GM12878 (cell line): ENCODE measurements at regions not wholly inside any gene's neighbourhood (a gene's known extent, or its start where the extent isn't known, plus 50 kb on each side); places are given as distances from the start of the nearest gene placed in this dataset.

ENCODE experiments used
- ATAC-seq: fragments of 200-7000 bp; cut with Tn5 transposase; 3 replicates; pipeline ENCODE4 v1.9.1; 2020; ENCODE audit warnings: mild to moderate bottlenecking, moderate library complexity
- BruUV-seq: library from RNA; stranded (reverse); fragments of 400-500 nt; replicated peaks from 2 replicates; lab custom pipeline; 2021; lab: Mats Ljungman, UMichigan
- CTCF ChIA-PET: fragments of 300-600 bp; sonication (Branson Sonifier 250); formaldehyde crosslinking; extraction: SDS; loops from one replicate; lab custom pipeline; 2021; ENCODE audit warnings: inconsistent platforms; lab: Yijun Ruan, JAX
- POLR2A ChIA-PET: fragments of 350-600 bp; formaldehyde crosslinking; extraction: SDS; loops from one replicate; lab custom pipeline; 2021; ENCODE audit warnings: inconsistent platforms; lab: Charles Lee
- RAD21 ChIA-PET: fragments of 300-600 bp; sonication (Branson Sonifier 250); formaldehyde crosslinking; loops from one replicate; lab custom pipeline; 2023; ENCODE audit warnings: antibody characterized with exemption; ENCODE audit not compliant: unreplicated experiment; lab: Charles Lee
- SMC1A ChIA-PET: fragments of 300-600 bp; sonication (Branson Sonifier 250); formaldehyde crosslinking; loops from one replicate; lab custom pipeline; 2023; ENCODE audit not compliant: unreplicated experiment, uncharacterized antibody; lab: Charles Lee
- DNase-seq: peaks from one replicate; pipeline ENCODE4 v3.0.0-alpha.2; 2011; ENCODE audit warnings: low read depth, low spot score
- FAIRE-seq: peaks from 3 replicates; lab custom pipeline; 2011; peaks lifted over from hg19 to GRCh38; lab: Jason Lieb, UNC
- H2AFZ ChIP-seq: 2 replicates; pipeline ENCODE4 v1.6.0; 2011; ENCODE audit warnings: low read depth, low read length, control low read depth; ENCODE audit not compliant: control insufficient read depth
- H3K27ac ChIP-seq: 2 replicates; pipeline ENCODE4 v1.5.1; 2011; ENCODE audit warnings: control low read depth; ENCODE audit not compliant: control insufficient read depth, insufficient read depth
- H3K27me3 ChIP-seq, 2 experiments: replicated peaks in 1 of 2; 2 replicates each; pipeline versions ENCODE4 v1.6.0 to v1.6.1; 2011; ENCODE audit warnings: low read length in 1 of 2; ENCODE audit not compliant: control insufficient read depth in 2 of 2, insufficient read depth in 2 of 2
- H3K36me3 ChIP-seq, 2 experiments: 2 replicates each; pipeline ENCODE4 v1.5.1; 2011; ENCODE audit warnings: low read length in 1 of 2; ENCODE audit not compliant: control insufficient read depth in 2 of 2, insufficient read depth in 2 of 2
- H3K4me1 ChIP-seq: 2 replicates; pipeline ENCODE4 v1.6.1; 2011; ENCODE audit warnings: mild to moderate bottlenecking, low read length, moderate library complexity, mixed read lengths; ENCODE audit not compliant: control insufficient read depth, insufficient read depth
- H3K4me2 ChIP-seq: 2 replicates; pipeline ENCODE4 v1.6.0; 2011; ENCODE audit warnings: control low read depth; ENCODE audit not compliant: control insufficient read depth, insufficient read depth
- H3K4me3 ChIP-seq: fragments of 200-600 bp; sonication (generic); 2 replicates; pipeline ENCODE4 v1.5.1; 2016
- H3K79me2 ChIP-seq: 2 replicates; pipeline ENCODE4 v1.6.0; 2011; ENCODE audit warnings: low read length; ENCODE audit not compliant: control insufficient read depth, insufficient read depth
- H3K9ac ChIP-seq: 2 replicates; pipeline ENCODE4 v1.8.0; 2011; ENCODE audit warnings: low read length, control low read depth, mixed read lengths; ENCODE audit not compliant: control insufficient read depth, insufficient read depth
- H3K9me3 ChIP-seq: replicated peaks from 3 replicates; pipeline ENCODE4 v1.5.1; 2011; ENCODE audit warnings: mild to moderate bottlenecking, low read length; ENCODE audit not compliant: control insufficient read depth, insufficient read depth
- H4K20me1 ChIP-seq: 2 replicates; pipeline ENCODE4 v1.6.0; 2011; ENCODE audit not compliant: control insufficient read depth, insufficient read depth
- EGR1 ChIP-seq, 2 experiments: IDR thresholded peaks; 1 replicate in 1 of 2; 2 replicates in 1 of 2; pipeline ENCODE4 v1.6.1; 2011 to 2012; ENCODE audit warnings: low read depth in 2 of 2, low read length in 2 of 2, borderline replicate concordance in 1 of 2, mild to moderate bottlenecking in 1 of 2, moderate library complexity in 1 of 2
- EZH2 ChIP-seq: IDR thresholded peaks from 2 replicates; pipeline ENCODE4 v1.6.1; 2012; ENCODE audit warnings: low read depth, mild to moderate bottlenecking, control low read depth, inconsistent platforms, low read length, borderline replicate concordance; ENCODE audit not compliant: control insufficient read depth
- HCFC1 ChIP-seq: fragments of 150-350 bp; IDR thresholded peaks from 2 replicates; pipeline ENCODE4 v1.6.1; 2014; ENCODE audit warnings: low read length
- IKZF1 ChIP-seq: fragments of 450-650 bp; conservative IDR thresholded peaks from 2 replicates; pipeline ENCODE4 v1.6.1; 2017; ENCODE audit warnings: antibody characterized with exemption, mild to moderate bottlenecking
- PAX8 ChIP-seq: fragments of 450-650 bp; IDR thresholded peaks from 2 replicates; pipeline ENCODE4 v1.6.1; 2017; ENCODE audit warnings: mild to moderate bottlenecking, moderate library complexity
- PML ChIP-seq: IDR thresholded peaks from 2 replicates; pipeline ENCODE4 v1.6.1; 2012; ENCODE audit warnings: low read length, inconsistent platforms
- RFX5 ChIP-seq: IDR thresholded peaks from 2 replicates; pipeline ENCODE4 v1.6.1; 2011; ENCODE audit warnings: low read depth, low read length, improper control_type of control experiment
- SMC3 ChIP-seq: IDR thresholded peaks from 2 replicates; pipeline ENCODE4 v1.6.1; 2011; ENCODE audit warnings: low read length, improper control_type of control experiment, borderline replicate concordance
- SREBF1 ChIP-seq: IDR thresholded peaks from 2 replicates; pipeline ENCODE4 v1.6.1; 2012; ENCODE audit warnings: mild to moderate bottlenecking, low read length
- STAT3 ChIP-seq: IDR thresholded peaks from 2 replicates; pipeline ENCODE4 v1.6.1; 2011; ENCODE audit warnings: low read depth, low read length, improper control_type of control experiment
- TARDBP ChIP-seq: IDR thresholded peaks from 2 replicates; pipeline ENCODE4 v1.6.1; 2016; ENCODE audit warnings: borderline replicate concordance
- TCF3 ChIP-seq: IDR thresholded peaks from 2 replicates; pipeline ENCODE4 v1.6.1; 2012; ENCODE audit warnings: low read depth, mild to moderate bottlenecking, low read length, borderline replicate concordance; ENCODE audit not compliant: insufficient read depth
- YY1 ChIP-seq: IDR thresholded peaks from 2 replicates; pipeline ENCODE4 v1.6.1; 2011; ENCODE audit warnings: low read depth, mild to moderate bottlenecking, low read length
- ZNF687 ChIP-seq: fragments of 450-650 bp; IDR thresholded peaks from 2 replicates; pipeline ENCODE4 v1.6.1; 2017; ENCODE audit warnings: mild to moderate bottlenecking, moderate library complexity
- WGBS: methylation state at CpG from one replicate; pipeline ENCODE4 v1.1.6; 2016; ENCODE audit warnings: low lambda C conversion rate; ENCODE audit not compliant: insufficient replicate concordance, insufficient coverage; ENCODE audit errors: missing lambda C conversion rate; 5-methylcytosine and 5-hydroxymethylcytosine counted together
- in situ Hi-C: fragments of 300-500 bp; cut with MboI; formaldehyde crosslinking; loops from 9 replicates; pipeline ENCODE4 v1.14.3; 2018; ENCODE audit warnings: mixed read lengths
- intact Hi-C: fragments of 100-400 bp; cut with micrococcal nuclease; formaldehyde crosslinking; loops from one replicate; pipeline ENCODE4 v1.14.2; 2022; ENCODE audit not compliant: unreplicated experiment
- TF ChIP-seq, protein P1 (sequence below): fragments of 450-650 bp; IDR thresholded peaks from 2 replicates; pipeline ENCODE4 v1.6.1; 2014; ENCODE audit warnings: mild to moderate bottlenecking
- TF ChIP-seq, protein P2 (sequence below): fragments of 450-650 bp; IDR thresholded peaks from 2 replicates; pipeline ENCODE4 v1.6.1; 2017; ENCODE audit warnings: low read depth, mild to moderate bottlenecking, moderate library complexity

DNA sequence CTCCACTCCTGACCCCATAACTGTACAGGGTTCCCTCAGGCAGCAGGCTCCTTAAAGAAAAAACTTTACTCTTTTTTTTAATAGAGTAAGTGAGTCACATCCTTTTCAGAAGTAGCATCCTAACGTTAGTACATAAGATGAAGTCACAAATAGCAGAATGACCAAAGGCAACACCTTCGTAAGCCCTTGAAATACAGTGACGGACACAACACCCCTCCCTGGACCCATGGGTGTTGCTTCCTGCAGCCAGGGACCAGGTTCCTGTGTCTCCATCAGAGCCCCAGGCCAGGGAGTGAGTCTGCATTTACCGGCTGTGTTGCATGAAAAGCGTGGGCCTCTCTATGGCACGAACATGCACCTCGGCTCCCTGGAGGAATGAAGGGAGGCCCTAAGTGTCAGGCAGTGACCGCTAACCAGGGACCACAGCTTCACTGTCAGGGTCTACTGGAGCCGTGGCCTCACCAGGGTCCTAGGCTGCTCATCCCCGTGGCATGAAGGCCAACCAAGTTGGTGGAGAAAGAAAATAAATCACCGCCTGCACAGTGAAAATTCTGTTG lies 340.0 kb upstream of the SFSWAP start:
- DNase-seq: no peak
- Histone ChIP-seq H2AFZ (no peak overlapping the region), H3K36me3 (no peaks in the 10 kb centered on the region), H3K9me3 (no peaks in the 10 kb centered on the region), H4K20me1 (no peaks in the 10 kb centered on the region), H3K27ac (no peak overlapping the region), H3K4me2 (no peak overlapping the region), H3K4me3 (no peak overlapping the region), H3K79me2 (no peaks in the 10 kb centered on the region), H3K9ac (no peak overlapping the region), H3K27me3 (no peaks in the 10 kb centered on the region), H3K4me1 (no peaks in the 10 kb centered on the region)
- no peak for ATAC-seq
- ChIA-PET POLR2A (no interaction called here), SMC1A (no interaction called here), CTCF (no interaction called here), RAD21 (no interaction called here)
- intact Hi-C loops: no loop called here
- TF ChIP-seq, protein P1, sequence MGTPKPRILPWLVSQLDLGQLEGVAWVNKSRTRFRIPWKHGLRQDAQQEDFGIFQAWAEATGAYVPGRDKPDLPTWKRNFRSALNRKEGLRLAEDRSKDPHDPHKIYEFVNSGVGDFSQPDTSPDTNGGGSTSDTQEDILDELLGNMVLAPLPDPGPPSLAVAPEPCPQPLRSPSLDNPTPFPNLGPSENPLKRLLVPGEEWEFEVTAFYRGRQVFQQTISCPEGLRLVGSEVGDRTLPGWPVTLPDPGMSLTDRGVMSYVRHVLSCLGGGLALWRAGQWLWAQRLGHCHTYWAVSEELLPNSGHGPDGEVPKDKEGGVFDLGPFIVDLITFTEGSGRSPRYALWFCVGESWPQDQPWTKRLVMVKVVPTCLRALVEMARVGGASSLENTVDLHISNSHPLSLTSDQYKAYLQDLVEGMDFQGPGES: no peak
- TF ChIP-seq EZH2 (no peak), HCFC1 (no peak), RFX5 (no peak), TARDBP (no peak), IKZF1 (no peak), ZNF687 (no peak), EGR1 (IDR thresholded peaks at IDR 0.05; ENCODE audit: borderline replicate concordance in 1 of 2, low read depth in 2 of 2, low read length in 2 of 2) (no peak), YY1 (no peak), TCF3 (no peak), STAT3 (no peak), SMC3 (no peak), SREBF1 (no peak), PAX8 (no peak), PML (no peak)
- TF ChIP-seq, protein P2, sequence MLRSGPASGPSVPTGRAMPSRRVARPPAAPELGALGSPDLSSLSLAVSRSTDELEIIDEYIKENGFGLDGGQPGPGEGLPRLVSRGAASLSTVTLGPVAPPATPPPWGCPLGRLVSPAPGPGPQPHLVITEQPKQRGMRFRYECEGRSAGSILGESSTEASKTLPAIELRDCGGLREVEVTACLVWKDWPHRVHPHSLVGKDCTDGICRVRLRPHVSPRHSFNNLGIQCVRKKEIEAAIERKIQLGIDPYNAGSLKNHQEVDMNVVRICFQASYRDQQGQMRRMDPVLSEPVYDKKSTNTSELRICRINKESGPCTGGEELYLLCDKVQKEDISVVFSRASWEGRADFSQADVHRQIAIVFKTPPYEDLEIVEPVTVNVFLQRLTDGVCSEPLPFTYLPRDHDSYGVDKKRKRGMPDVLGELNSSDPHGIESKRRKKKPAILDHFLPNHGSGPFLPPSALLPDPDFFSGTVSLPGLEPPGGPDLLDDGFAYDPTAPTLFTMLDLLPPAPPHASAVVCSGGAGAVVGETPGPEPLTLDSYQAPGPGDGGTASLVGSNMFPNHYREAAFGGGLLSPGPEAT: no peak
- no TSS peak for BruUV-seq
- FAIRE-seq: no peak
- in situ Hi-C loops: no loop called here
- 40% methylated on average over 11 of the region's 11 CpGs for WGBS
